OCI-LY7 (cell line): ENCODE measurements at regions not wholly inside any gene's neighbourhood (a gene's known extent, or its start where the extent isn't known, plus 50 kb on each side); places are given as distances from the start of the nearest gene placed in this dataset.

Experiments used
- BruUV-seq: library from RNA; stranded (reverse); fragments of 400-500 nt; replicated peaks from 2 replicates; lab custom pipeline; 2021; lab: Mats Ljungman, UMichigan
- CTCF ChIA-PET: fragments of 300-600 bp; sonication (Branson Sonifier 250); formaldehyde crosslinking; loops from one replicate; lab custom pipeline; 2022; ENCODE audit warnings: antibody characterized with exemption; ENCODE audit not compliant: unreplicated experiment; lab: Charles Lee
- POLR2A ChIA-PET: fragments of 300-600 bp; sonication (Branson Sonifier 250); formaldehyde crosslinking; loops from one replicate; lab custom pipeline; 2022; ENCODE audit warnings: antibody characterized with exemption; lab: Charles Lee
- DNase-seq: peaks from one replicate; pipeline ENCODE4 v3.0.0-alpha.2; 2015; ENCODE audit warnings: low spot score
- H2AFZ ChIP-seq: fragments of 200-600 bp; sonication (generic), shearing (Covaris generic); 2 replicates; pipeline ENCODE4 v1.6.1; 2014; ENCODE audit warnings: mild to moderate bottlenecking, antibody characterized with exemption, low read length, moderate library complexity
- H3K27ac ChIP-seq: fragments of 200-600 bp; sonication (generic); 2 replicates; pipeline ENCODE4 v1.5.1; 2014; ENCODE audit warnings: mixed run types, low read depth, mild to moderate bottlenecking, moderate library complexity, low read length, inconsistent platforms; ENCODE audit not compliant: poor library complexity, severe bottlenecking
- H3K36me3 ChIP-seq: fragments of 200-600 bp; sonication (generic); 2 replicates; pipeline ENCODE4 v1.6.1; 2014; ENCODE audit warnings: mild to moderate bottlenecking, antibody characterized with exemption, low read length, moderate library complexity, mixed read lengths; ENCODE audit not compliant: insufficient read depth
- H3K4me1 ChIP-seq: fragments of 200-600 bp; sonication (generic); 2 replicates; pipeline ENCODE4 v1.5.1; 2014; ENCODE audit warnings: mild to moderate bottlenecking, low read length; ENCODE audit not compliant: insufficient read depth, poor library complexity, severe bottlenecking
- H3K4me2 ChIP-seq: fragments of 200-600 bp; sonication (generic); 2 replicates; pipeline ENCODE4 v1.6.1; 2014; ENCODE audit warnings: mild to moderate bottlenecking, low read length
- H3K4me3 ChIP-seq: fragments of 200-600 bp; sonication (generic); 2 replicates; pipeline ENCODE4 v1.5.1; 2014; ENCODE audit warnings: mild to moderate bottlenecking, low read depth, low read length; ENCODE audit not compliant: poor library complexity, severe bottlenecking
- H3K79me2 ChIP-seq: fragments of 200-600 bp; sonication (generic); 2 replicates; pipeline ENCODE4 v1.6.1; 2016; ENCODE audit warnings: low read depth, mild to moderate bottlenecking, low read length, moderate library complexity, mixed read lengths; ENCODE audit not compliant: insufficient read depth
- H3K9me2 ChIP-seq: fragments of 200-600 bp; sonication (generic); 2 replicates; pipeline ENCODE4 v1.6.1; 2016; ENCODE audit warnings: mild to moderate bottlenecking, low read length, mixed read lengths; ENCODE audit not compliant: insufficient read depth
- H3K9me3 ChIP-seq: fragments of 200-600 bp; sonication (generic); 2 replicates; pipeline ENCODE4 v1.6.1; 2014; ENCODE audit warnings: mild to moderate bottlenecking, mixed run types, low read length, mixed read lengths
- H4K20me1 ChIP-seq: fragments of 200-600 bp; sonication (generic); 2 replicates; pipeline ENCODE4 v1.6.1; 2014; ENCODE audit warnings: mild to moderate bottlenecking, antibody characterized with exemption, low read length, moderate library complexity, mixed read lengths; ENCODE audit not compliant: insufficient read depth
- EZH2phosphoT487 ChIP-seq: fragments of 200-600 bp; sonication (generic); IDR thresholded peaks from 2 replicates; pipeline ENCODE4 v1.6.1; 2018; ENCODE audit warnings: low read depth, borderline replicate concordance, mild to moderate bottlenecking, mixed run types, antibody characterized with exemption, low read length, moderate library complexity, mixed read lengths
- intact Hi-C: fragments of 100-400 bp; cut with micrococcal nuclease; formaldehyde crosslinking; loops from one replicate; pipeline ENCODE4 v1.10.0; 2022; ENCODE audit not compliant: unreplicated experiment
- TF ChIP-seq, protein P1 (sequence below): fragments of 200-600 bp; sonication (generic); conservative IDR thresholded peaks from 2 replicates; pipeline ENCODE4 v1.5.1; 2014; ENCODE audit warnings: mild to moderate bottlenecking, antibody characterized with exemption, low read length, moderate library complexity, mixed read lengths

GRCh38 chr2:66174491-66174890 lies 260.4 kb upstream of the MEIS1 start:
- Histone ChIP-seq H3K79me2 (no peaks in the 10 kb centered on the region), H3K4me2 (no peak overlapping the region), H2AFZ (no peak overlapping the region), H3K27ac (no peak overlapping the region), H4K20me1 (no peaks in the 10 kb centered on the region), H3K4me3 (no peak overlapping the region), H3K9me2 (no peaks in the 10 kb centered on the region), H3K9me3 (no peaks in the 10 kb centered on the region), H3K36me3 (no peaks in the 10 kb centered on the region), H3K4me1 (no peaks in the 10 kb centered on the region)
- no TSS peak for BruUV-seq
- CTCF ChIA-PET, result no interaction called here
- TF ChIP-seq, protein P1, sequence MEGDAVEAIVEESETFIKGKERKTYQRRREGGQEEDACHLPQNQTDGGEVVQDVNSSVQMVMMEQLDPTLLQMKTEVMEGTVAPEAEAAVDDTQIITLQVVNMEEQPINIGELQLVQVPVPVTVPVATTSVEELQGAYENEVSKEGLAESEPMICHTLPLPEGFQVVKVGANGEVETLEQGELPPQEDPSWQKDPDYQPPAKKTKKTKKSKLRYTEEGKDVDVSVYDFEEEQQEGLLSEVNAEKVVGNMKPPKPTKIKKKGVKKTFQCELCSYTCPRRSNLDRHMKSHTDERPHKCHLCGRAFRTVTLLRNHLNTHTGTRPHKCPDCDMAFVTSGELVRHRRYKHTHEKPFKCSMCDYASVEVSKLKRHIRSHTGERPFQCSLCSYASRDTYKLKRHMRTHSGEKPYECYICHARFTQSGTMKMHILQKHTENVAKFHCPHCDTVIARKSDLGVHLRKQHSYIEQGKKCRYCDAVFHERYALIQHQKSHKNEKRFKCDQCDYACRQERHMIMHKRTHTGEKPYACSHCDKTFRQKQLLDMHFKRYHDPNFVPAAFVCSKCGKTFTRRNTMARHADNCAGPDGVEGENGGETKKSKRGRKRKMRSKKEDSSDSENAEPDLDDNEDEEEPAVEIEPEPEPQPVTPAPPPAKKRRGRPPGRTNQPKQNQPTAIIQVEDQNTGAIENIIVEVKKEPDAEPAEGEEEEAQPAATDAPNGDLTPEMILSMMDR, result no peak
- no peak for TF ChIP-seq EZH2phosphoT487
- intact Hi-C loops, result no loop called here
- POLR2A ChIA-PET, result no interaction called here
- DNase-seq, result no peak

DNA sequence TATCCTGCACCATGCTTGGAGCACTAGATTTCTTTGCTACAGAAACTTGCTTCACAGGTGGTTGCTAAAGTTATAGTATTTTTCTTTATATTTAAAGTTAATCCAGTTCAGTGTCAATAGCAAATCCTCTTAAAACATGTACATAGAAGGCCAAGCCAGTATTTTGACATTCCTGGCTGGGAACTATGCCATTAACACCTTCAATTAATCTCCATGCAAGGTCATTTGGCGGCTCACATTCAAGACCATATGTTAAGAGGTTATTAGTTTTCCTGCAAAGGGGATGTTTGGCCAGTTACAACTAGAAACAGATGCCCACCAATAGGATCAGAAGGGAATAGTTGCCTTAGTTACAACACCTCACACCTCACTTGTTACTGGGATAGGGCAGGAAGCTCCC lies 261.3 kb upstream of the MEIS1 start:
- Histone ChIP-seq H4K20me1 (no peaks in the 10 kb centered on the region), H3K4me3 (no peak overlapping the region), H3K27ac (no peak overlapping the region), H3K9me2 (no peaks in the 10 kb centered on the region), H3K79me2 (no peaks in the 10 kb centered on the region), H3K9me3 (no peaks in the 10 kb centered on the region), H3K36me3 (no peaks in the 10 kb centered on the region), H3K4me1 (no peaks in the 10 kb centered on the region), H2AFZ (no peak overlapping the region), H3K4me2 (no peak overlapping the region)
- TF ChIP-seq EZH2phosphoT487, result no peak
- TF ChIP-seq, protein P1, result no peak
- POLR2A ChIA-PET, result no interaction called here
- no peak for DNase-seq
- intact Hi-C loops, result no loop called here
- no TSS peak for BruUV-seq
- CTCF ChIA-PET, result no interaction called here

GRCh38 chr2:66171530-66171929 lies 263.4 kb upstream of the MEIS1 start:
- CTCF ChIA-PET, result no interaction called here
- BruUV-seq, result no TSS peak
- Histone ChIP-seq H3K36me3 (no peaks in the 10 kb centered on the region), H4K20me1 (no peaks in the 10 kb centered on the region), H3K4me3 (no peak overlapping the region), H3K79me2 (no peaks in the 10 kb centered on the region), H3K4me2 (no peak overlapping the region), H3K9me3 (no peaks in the 10 kb centered on the region), H3K4me1 (no peaks in the 10 kb centered on the region), H3K9me2 (no peaks in the 10 kb centered on the region), H2AFZ (no peak overlapping the region), H3K27ac (no peak overlapping the region)
- POLR2A ChIA-PET, result no interaction called here
- intact Hi-C loops, result no loop called here
- DNase-seq, result no peak
- no peak for TF ChIP-seq EZH2phosphoT487
- TF ChIP-seq, protein P1, result no peak
